B cell (primary cell): ENCODE measurements at regions not wholly inside any gene's neighbourhood (a gene's known extent, or its start where the extent isn't known, plus 50 kb on each side); places are given as distances from the start of the nearest gene placed in this dataset.

Experiments
- EZH2 ChIP-seq: IDR thresholded peaks from 2 replicates; pipeline ENCODE4 v1.6.1; 2012; ENCODE audit warnings: borderline replicate concordance, low read depth, mild to moderate bottlenecking, moderate library complexity, low read length; ENCODE audit not compliant: insufficient read depth, poor library complexity, severe bottlenecking
- TF ChIP-seq, protein P1 (sequence below): fragments of 200-600 bp; IDR thresholded peaks from one replicate; pipeline ENCODE4 v1.8.0; 2022; ENCODE audit warnings: antibody characterized with exemption, mild to moderate bottlenecking

GRCh38 chr2:19029655-19030054 lies 328.8 kb downstream of the OSR1 start:
- TF ChIP-seq, protein P1, sequence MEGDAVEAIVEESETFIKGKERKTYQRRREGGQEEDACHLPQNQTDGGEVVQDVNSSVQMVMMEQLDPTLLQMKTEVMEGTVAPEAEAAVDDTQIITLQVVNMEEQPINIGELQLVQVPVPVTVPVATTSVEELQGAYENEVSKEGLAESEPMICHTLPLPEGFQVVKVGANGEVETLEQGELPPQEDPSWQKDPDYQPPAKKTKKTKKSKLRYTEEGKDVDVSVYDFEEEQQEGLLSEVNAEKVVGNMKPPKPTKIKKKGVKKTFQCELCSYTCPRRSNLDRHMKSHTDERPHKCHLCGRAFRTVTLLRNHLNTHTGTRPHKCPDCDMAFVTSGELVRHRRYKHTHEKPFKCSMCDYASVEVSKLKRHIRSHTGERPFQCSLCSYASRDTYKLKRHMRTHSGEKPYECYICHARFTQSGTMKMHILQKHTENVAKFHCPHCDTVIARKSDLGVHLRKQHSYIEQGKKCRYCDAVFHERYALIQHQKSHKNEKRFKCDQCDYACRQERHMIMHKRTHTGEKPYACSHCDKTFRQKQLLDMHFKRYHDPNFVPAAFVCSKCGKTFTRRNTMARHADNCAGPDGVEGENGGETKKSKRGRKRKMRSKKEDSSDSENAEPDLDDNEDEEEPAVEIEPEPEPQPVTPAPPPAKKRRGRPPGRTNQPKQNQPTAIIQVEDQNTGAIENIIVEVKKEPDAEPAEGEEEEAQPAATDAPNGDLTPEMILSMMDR, result no peak
- TF ChIP-seq EZH2, result no peak
